Ovary (tissue), 3 donors: ENCODE measurements at regions not wholly inside any gene's neighbourhood (a gene's known extent, or its start where the extent isn't known, plus 50 kb on each side); places are given as distances from the start of the nearest gene placed in this dataset.

Experiments used
- CTCF ChIP-seq, 3 donors: fragments of 450-650 bp in 2 of 3; fragments of 200-600 bp in 1 of 3; IDR thresholded peaks; one replicate each; pipeline versions ENCODE4 v1.5.1 to v1.8.0; 2016 to 2022; ENCODE audit warnings: antibody characterized with exemption in 3 of 3, mild to moderate bottlenecking in 1 of 3
- POLR2A ChIP-seq: fragments of 450-650 bp; IDR thresholded peaks from one replicate; pipeline ENCODE4 v1.6.1; 2017; ENCODE audit warnings: antibody characterized with exemption, mild to moderate bottlenecking, moderate library complexity
- donor health status: DM: no; HTN: no; CAD: no.

DNA sequence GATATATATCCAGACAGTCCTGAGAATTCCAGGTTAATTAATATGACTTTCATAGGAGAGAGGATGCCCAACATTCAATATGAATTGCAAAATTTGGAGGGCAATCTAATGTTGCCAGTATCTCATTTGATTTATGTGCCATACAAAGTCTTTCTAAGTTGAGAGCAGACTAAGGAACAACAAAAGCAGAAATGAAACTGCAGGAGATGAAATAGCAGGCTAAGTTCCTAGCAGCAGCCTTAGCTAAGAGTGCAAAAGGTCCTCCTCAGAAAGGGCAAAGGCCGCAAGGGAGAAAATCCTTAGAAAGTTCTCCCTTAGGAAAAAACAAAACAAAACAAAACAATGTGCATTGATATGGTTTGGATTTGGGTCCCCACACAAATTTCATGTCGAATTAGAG is 602.9 kb upstream of the HTR2C start:
- TF ChIP-seq CTCF (IDR thresholded peaks at IDR 0.05) (no peak), POLR2A (no peak)
